Ovary (tissue), 3 donors: ENCODE measurements at regions not wholly inside any gene's neighbourhood (a gene's known extent, or its start where the extent isn't known, plus 50 kb on each side); places are given as distances from the start of the nearest gene placed in this dataset.

Source experiments
- CTCF ChIP-seq, 3 donors: fragments of 450-650 bp in 2 of 3; fragments of 200-600 bp in 1 of 3; IDR thresholded peaks; one replicate each; pipeline versions ENCODE4 v1.5.1 to v1.8.0; 2016 to 2022; ENCODE audit warnings: antibody characterized with exemption in 3 of 3, mild to moderate bottlenecking in 1 of 3
- POLR2A ChIP-seq: fragments of 450-650 bp; IDR thresholded peaks from one replicate; pipeline ENCODE4 v1.6.1; 2017; ENCODE audit warnings: antibody characterized with exemption, mild to moderate bottlenecking, moderate library complexity
- donor health status: DM: no; HTN: no; CAD: no.

DNA sequence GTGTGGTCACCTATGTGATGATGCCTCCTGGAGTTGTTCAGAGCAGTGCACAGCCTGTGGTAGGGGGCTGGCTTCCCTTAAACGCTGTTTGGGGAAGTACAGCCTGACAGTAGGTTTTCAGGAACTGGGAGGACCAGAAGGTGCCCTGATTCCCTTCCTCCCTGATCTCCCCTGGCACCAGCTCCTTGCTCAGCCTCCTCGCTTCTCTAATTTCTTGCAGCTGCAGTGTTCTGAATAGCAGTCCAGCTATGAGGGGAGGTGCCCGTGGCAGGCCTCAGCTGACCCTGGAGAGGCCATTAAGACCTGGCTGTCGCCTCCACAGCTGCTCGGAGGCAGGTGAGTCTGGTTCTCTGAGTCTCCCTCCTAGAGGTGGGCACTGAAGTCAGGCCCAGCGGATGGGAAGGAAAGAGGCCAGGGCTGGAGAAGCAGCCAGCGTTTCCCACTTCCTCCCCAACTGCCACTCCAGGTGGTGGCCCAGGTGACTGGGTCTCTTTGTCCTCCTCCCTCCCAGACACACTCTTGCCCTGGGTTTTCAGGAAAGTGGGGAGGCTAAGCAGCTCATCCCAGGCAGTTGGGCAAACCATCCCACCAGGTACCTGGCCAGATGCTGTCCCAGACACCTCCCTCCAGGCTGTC is 52.0 kb upstream of the RPL11 start:
- no peak for TF ChIP-seq CTCF (IDR thresholded peaks at IDR 0.05)
- TF ChIP-seq POLR2A = no peak
